DMS114 treated with DMSO at 0.1 percent for 48 hours (cell line): ENCODE measurements at regions not wholly inside any gene's neighbourhood (a gene's known extent, or its start where the extent isn't known, plus 50 kb on each side); places are given as distances from the start of the nearest gene placed in this dataset.

Experiments
- DNase-seq: peaks from one replicate; lab custom pipeline; 2025; ENCODE audit not compliant: unreplicated experiment; lab: John Stamatoyannopoulos, UW

GRCh38 chr10:121069061-121069850 lies 218.1 kb downstream of the WDR11 start:
- no peak for DNase-seq

GRCh38 chr10:121070275-121071070 lies 219.3 kb downstream of the WDR11 start:
- no peak for DNase-seq

- DNase-seq, result no peak
Observed at GRCh38 chr10:121071901-121072300, 220.7 kb downstream of the WDR11 start.

GRCh38 chr10:121073728-121074127 lies 222.6 kb downstream of the WDR11 start:
- no peak for DNase-seq

GRCh38 chr10:121076776-121077715 lies 225.9 kb downstream of the WDR11 start:
- DNase-seq, result no peak

GRCh38 chr10:121078036-121078435 lies 226.9 kb downstream of the WDR11 start:
- no peak for DNase-seq

- no peak for DNase-seq
Observed at GRCh38 chr10:121078672-121079102, 227.5 kb downstream of the WDR11 start.

- DNase-seq, result no peak
Observed at GRCh38 chr10:121079226-121079625, 228.1 kb downstream of the WDR11 start.

GRCh38 chr10:121080281-121080891 lies 229.2 kb downstream of the WDR11 start:
- no peak for DNase-seq

GRCh38 chr10:121081306-121081705 lies 230.1 kb downstream of the WDR11 start:
- no peak for DNase-seq

GRCh38 chr10:121082984-121083383 lies 231.8 kb downstream of the WDR11 start:
- DNase-seq, result no peak

- DNase-seq, result no peak
Observed at GRCh38 chr10:121084016-121084674, 233.0 kb downstream of the WDR11 start.

- DNase-seq, result no peak
Observed at GRCh38 chr10:121084675-121085070, 233.5 kb downstream of the WDR11 start.

GRCh38 chr10:121085367-121085766 lies 234.2 kb downstream of the WDR11 start:
- no peak for DNase-seq

- no peak for DNase-seq
Observed at GRCh38 chr10:121087129-121087528, 236.0 kb downstream of the WDR11 start.

GRCh38 chr10:121087688-121088087 lies 236.5 kb downstream of the WDR11 start:
- no peak for DNase-seq

- DNase-seq, result peak; percentile 6
Observed at GRCh38 chr10:121088524-121088923, 237.4 kb downstream of the WDR11 start.

GRCh38 chr10:121089434-121089833 lies 238.3 kb downstream of the WDR11 start:
- no peak for DNase-seq

- DNase-seq, result no peak
Observed at GRCh38 chr10:121091961-121092719, 241.0 kb downstream of the WDR11 start.
